K562 (cell line): ENCODE measurements at regions not wholly inside any gene's neighbourhood (a gene's known extent, or its start where the extent isn't known, plus 50 kb on each side); places are given as distances from the start of the nearest gene placed in this dataset.

Source experiments
- CHD1 ChIP-seq: fragments of 200-600 bp; sonication (generic); IDR thresholded peaks from one replicate; pipeline ENCODE4 v1.6.1; 2012; ENCODE audit warnings: mild to moderate bottlenecking, moderate library complexity, low read length, inconsistent platforms
- EP300 ChIP-seq: IDR thresholded peaks from 2 replicates; pipeline ENCODE4 v1.6.1; 2012; ENCODE audit warnings: low read length, improper control_type of control experiment
- FOS ChIP-seq: IDR thresholded peaks from 3 replicates; pipeline ENCODE4 v1.6.1; 2011; ENCODE audit not compliant: insufficient read length; ENCODE audit errors: extremely low read depth
- HMG20A ChIP-seq: fragments of 450-650 bp; formaldehyde crosslinking; conservative IDR thresholded peaks from 2 replicates; pipeline ENCODE4 v1.4.0; 2020; ENCODE audit warnings: mild to moderate bottlenecking, mixed read lengths
- MXI1 ChIP-seq: IDR thresholded peaks from 2 replicates; pipeline ENCODE4 v1.6.1; 2011; ENCODE audit warnings: low read depth, mild to moderate bottlenecking, improper control_type of control experiment, low read length
- SMARCE1 ChIP-seq: fragments of 450-650 bp; IDR thresholded peaks from 2 replicates; pipeline ENCODE4 v1.7.1; 2016; ENCODE audit warnings: mild to moderate bottlenecking
- ZNF165 ChIP-seq: fragments of 250-450 bp; sonication (Bioruptor Pico); IDR thresholded peaks from 2 replicates; pipeline ENCODE4 v1.4.0; 2020; ENCODE audit warnings: borderline replicate concordance
- TF ChIP-seq, protein P1 (sequence below): sonication (generic); formaldehyde crosslinking; IDR thresholded peaks from 2 replicates; pipeline ENCODE4 v1.8.0; 2023; ENCODE audit warnings: mild to moderate bottlenecking, missing genetic modification reagents
- TF ChIP-seq, protein P2 (sequence below), 3 experiments: IDR thresholded peaks in 2 of 3; conservative IDR thresholded peaks in 1 of 3; 2 replicates each; pipeline ENCODE4 v1.5.1; 2011 to 2012; ENCODE audit warnings: low read length in 3 of 3, mild to moderate bottlenecking in 3 of 3, control low read depth in 2 of 3, improper control_type of control experiment in 1 of 3, inconsistent platforms in 1 of 3, low read depth in 1 of 3, mixed read lengths in 1 of 3, moderate library complexity in 1 of 3; ENCODE audit not compliant: insufficient read depth in 2 of 3
- TF ChIP-seq, protein P3 (sequence below): fragments of 150-350 bp; conservative IDR thresholded peaks from 2 replicates; pipeline ENCODE4 v1.6.1; 2014; ENCODE audit warnings: low read length

DNA sequence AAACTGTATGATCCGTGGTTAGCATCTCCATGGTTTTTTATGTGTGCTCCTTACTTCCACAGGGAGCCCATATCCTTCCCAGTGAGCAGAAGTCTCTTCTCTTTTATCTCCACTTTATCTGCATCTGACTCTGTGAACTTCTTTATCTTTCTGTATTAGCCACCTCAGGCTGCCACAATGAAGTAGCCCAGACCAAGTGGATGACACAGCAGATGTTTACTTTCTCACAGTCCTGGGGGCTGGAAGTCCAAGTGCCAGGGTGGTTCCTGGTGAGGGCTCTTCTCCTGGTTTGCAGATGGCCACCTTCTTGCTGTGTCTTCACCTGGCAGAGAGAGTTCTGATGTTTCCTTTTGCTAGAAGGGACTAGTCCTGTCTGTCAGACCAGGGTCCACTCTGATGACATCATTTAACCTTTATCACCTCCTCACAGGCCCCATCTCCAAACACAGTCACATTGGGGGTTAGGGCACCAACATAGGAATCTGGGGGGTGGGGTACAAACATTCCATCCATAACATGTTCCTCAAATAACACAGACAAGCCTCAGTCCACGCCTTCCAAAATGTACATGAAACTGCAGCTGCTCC is 108.5 kb upstream of the RNF32 start:
- TF ChIP-seq EP300 = no peak
- TF ChIP-seq SMARCE1 = no peak
- TF ChIP-seq, protein P1, sequence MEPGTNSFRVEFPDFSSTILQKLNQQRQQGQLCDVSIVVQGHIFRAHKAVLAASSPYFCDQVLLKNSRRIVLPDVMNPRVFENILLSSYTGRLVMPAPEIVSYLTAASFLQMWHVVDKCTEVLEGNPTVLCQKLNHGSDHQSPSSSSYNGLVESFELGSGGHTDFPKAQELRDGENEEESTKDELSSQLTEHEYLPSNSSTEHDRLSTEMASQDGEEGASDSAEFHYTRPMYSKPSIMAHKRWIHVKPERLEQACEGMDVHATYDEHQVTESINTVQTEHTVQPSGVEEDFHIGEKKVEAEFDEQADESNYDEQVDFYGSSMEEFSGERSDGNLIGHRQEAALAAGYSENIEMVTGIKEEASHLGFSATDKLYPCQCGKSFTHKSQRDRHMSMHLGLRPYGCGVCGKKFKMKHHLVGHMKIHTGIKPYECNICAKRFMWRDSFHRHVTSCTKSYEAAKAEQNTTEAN (CRISPR knock-in tag) = no peak
- TF ChIP-seq, protein P2, sequence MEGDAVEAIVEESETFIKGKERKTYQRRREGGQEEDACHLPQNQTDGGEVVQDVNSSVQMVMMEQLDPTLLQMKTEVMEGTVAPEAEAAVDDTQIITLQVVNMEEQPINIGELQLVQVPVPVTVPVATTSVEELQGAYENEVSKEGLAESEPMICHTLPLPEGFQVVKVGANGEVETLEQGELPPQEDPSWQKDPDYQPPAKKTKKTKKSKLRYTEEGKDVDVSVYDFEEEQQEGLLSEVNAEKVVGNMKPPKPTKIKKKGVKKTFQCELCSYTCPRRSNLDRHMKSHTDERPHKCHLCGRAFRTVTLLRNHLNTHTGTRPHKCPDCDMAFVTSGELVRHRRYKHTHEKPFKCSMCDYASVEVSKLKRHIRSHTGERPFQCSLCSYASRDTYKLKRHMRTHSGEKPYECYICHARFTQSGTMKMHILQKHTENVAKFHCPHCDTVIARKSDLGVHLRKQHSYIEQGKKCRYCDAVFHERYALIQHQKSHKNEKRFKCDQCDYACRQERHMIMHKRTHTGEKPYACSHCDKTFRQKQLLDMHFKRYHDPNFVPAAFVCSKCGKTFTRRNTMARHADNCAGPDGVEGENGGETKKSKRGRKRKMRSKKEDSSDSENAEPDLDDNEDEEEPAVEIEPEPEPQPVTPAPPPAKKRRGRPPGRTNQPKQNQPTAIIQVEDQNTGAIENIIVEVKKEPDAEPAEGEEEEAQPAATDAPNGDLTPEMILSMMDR (IDR thresholded peaks at IDR 0.05 in 2 of 3, conservative IDR thresholded peaks at IDR 0.05 in 1 of 3; ENCODE audit: insufficient read depth in 2 of 3, low read depth in 1 of 3, low read length in 3 of 3) = no peak
- no peak for TF ChIP-seq FOS
- TF ChIP-seq, protein P3, sequence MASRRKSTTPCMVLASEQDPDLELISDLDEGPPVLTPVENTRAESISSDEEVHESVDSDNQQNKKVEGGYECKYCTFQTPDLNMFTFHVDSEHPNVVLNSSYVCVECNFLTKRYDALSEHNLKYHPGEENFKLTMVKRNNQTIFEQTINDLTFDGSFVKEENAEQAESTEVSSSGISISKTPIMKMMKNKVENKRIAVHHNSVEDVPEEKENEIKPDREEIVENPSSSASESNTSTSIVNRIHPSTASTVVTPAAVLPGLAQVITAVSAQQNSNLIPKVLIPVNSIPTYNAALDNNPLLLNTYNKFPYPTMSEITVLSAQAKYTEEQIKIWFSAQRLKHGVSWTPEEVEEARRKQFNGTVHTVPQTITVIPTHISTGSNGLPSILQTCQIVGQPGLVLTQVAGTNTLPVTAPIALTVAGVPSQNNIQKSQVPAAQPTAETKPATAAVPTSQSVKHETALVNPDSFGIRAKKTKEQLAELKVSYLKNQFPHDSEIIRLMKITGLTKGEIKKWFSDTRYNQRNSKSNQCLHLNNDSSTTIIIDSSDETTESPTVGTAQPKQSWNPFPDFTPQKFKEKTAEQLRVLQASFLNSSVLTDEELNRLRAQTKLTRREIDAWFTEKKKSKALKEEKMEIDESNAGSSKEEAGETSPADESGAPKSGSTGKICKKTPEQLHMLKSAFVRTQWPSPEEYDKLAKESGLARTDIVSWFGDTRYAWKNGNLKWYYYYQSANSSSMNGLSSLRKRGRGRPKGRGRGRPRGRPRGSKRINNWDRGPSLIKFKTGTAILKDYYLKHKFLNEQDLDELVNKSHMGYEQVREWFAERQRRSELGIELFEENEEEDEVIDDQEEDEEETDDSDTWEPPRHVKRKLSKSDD = no peak
- TF ChIP-seq ZNF165 (CRISPR knock-in tag) = no peak
- no peak for TF ChIP-seq HMG20A (CRISPR knock-in tag)
- no peak for TF ChIP-seq CHD1
- TF ChIP-seq MXI1 = no peak
